ENCODE measurements at regions not wholly inside any gene's neighbourhood (a gene's known extent, or its start where the extent isn't known, plus 50 kb on each side); places are given as distances from the start of the nearest gene placed in this dataset.

DNA sequence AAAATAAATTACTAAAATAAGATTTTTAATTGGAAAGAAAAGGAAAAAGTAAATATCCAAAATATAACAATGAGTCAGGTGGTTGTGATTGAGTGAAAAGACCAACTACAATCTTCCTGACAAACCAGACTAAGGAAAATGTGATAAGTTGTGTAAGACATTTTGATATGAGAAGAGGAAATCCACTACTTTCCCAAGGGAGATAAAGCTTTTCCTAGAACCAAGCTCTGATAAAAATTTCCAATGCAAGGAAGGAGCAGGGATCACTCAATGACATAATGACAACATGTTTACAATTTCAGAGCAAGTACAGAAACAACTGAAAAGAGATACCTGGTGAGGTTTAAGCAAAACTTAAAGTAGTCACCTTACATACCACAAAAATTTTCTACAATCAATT is 305.1 kb upstream of the RASGEF1B start:
- H3K36me3 ChIP-seq (replicated peaks in 1 of 2; ENCODE audit: control extremely low read depth in 1 of 2, control insufficient read depth in 1 of 2, extremely low read depth in 1 of 2, insufficient read depth in 2 of 2, low read length in 1 of 2) = no peaks in the 10 kb centered on the region
- no peak overlapping the region for H3K4me3 ChIP-seq (ENCODE audit: control extremely low read depth in 1 of 5, extremely low read depth in 1 of 5, insufficient read depth in 1 of 5, low read depth in 2 of 5, low read length in 4 of 5)
- no peaks in the 10 kb centered on the region for H3K27me3 ChIP-seq (replicated peaks in 1 of 4; ENCODE audit: control extremely low read depth in 1 of 4, control insufficient read depth in 3 of 4, insufficient read depth in 4 of 4, low read length in 3 of 4)
- DNase-seq (no peak), ATAC-seq (ENCODE audit: low read depth) (no peak)
- no peak overlapping the region for H3K9ac ChIP-seq (ENCODE audit: low read length)
- Mint-ChIP-seq H3K9me3 (ENCODE audit: insufficient read depth) (no peaks in the 10 kb centered on the region), H3K27me3 (no peaks in the 10 kb centered on the region), H3K27ac (no peak overlapping the region), H3K4me3 (no peak overlapping the region), H3K4me1 (peaks cover under 1% of the 10 kb centered on the region)
- no peaks in the 10 kb centered on the region for H3K4me1 ChIP-seq (ENCODE audit: control insufficient read depth in 2 of 2, insufficient read depth in 2 of 2, low read length in 2 of 2)
- H3K9me3 ChIP-seq (ENCODE audit: control extremely low read depth in 1 of 3, control insufficient read depth in 2 of 3, insufficient read depth in 1 of 3, low read length in 2 of 3) = no peaks in the 10 kb centered on the region
- H3K27ac ChIP-seq (ENCODE audit: low read length in 2 of 2) = no peak overlapping the region
- no peak for TF ChIP-seq CTCF (IDR thresholded peaks at IDR 0.05)
- no peak for TF ChIP-seq EZH2 (IDR thresholded peaks at IDR 0.05; ENCODE audit: borderline replicate concordance, insufficient read depth, low read depth, low read length, poor library complexity, severe bottlenecking)
- H3K79me2 ChIP-seq (ENCODE audit: control insufficient read depth, insufficient read depth, low read length) = no peaks in the 10 kb centered on the region
- no peak overlapping the region for H3K4me2 ChIP-seq (replicated peaks; ENCODE audit: low read depth, low read length, poor library complexity, severe bottlenecking)
- H4K20me1 ChIP-seq (ENCODE audit: control insufficient read depth, insufficient read depth, low read length, poor library complexity, severe bottlenecking) = no peaks in the 10 kb centered on the region
- POLR2A ChIA-PET = no interaction called here
- CTCF ChIA-PET = interaction anchor here (1.0 to 1.4 kb wide), 2 partner anchors 12 to 18 kb away, joined by 3 read pairs; no protein-coding TSS in a partner anchor
- H2AFZ ChIP-seq (ENCODE audit: insufficient read depth, low read depth, low read length, poor library complexity, severe bottlenecking) = no peak overlapping the region
- intact Hi-C loops (cut with micrococcal nuclease) = loop anchor here (5.0 kb wide), 1 partner anchor 36 kb away; no protein-coding TSS in a partner anchor

DNA sequence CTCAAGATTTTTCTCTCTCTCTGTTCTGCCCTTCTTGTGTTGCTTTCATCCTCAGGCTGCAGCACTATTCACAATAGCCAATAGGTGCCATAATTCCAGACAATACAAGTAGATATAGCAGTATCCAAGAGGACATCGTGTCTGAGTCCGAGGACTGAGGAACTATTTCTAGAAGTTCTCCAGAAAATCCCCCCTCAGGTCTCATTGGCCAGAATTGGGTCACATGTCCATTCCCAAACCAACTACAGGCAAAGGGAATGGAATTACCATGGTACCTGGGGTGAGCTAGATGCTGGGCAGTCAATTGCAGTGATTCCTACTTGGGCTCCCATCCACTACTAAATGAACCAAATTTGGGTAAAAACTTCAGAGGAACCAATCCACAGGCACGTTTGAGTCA is 301.9 kb upstream of the RASGEF1B start:
- no peak overlapping the region for H3K27ac ChIP-seq (ENCODE audit: low read length in 2 of 2)
- H3K9me3 ChIP-seq (ENCODE audit: control extremely low read depth in 1 of 3, control insufficient read depth in 2 of 3, insufficient read depth in 1 of 3, low read length in 2 of 3) = no peaks in the 10 kb centered on the region
- intact Hi-C loops (cut with micrococcal nuclease) = no loop called here
- H2AFZ ChIP-seq (ENCODE audit: insufficient read depth, low read depth, low read length, poor library complexity, severe bottlenecking) = no peak overlapping the region
- H3K4me3 Mint-ChIP-seq = no peak overlapping the region
- no peaks in the 10 kb centered on the region for H3K27me3 Mint-ChIP-seq
- no CpG with 5 or more reads among the region's 3 CpGs for WGBS (ENCODE audit: insufficient coverage)
- DNase-seq (no peak), ATAC-seq (ENCODE audit: low read depth) (no peak)
- no peak overlapping the region for H3K4me2 ChIP-seq (replicated peaks; ENCODE audit: low read depth, low read length, poor library complexity, severe bottlenecking)
- no peaks in the 10 kb centered on the region for H3K79me2 ChIP-seq (ENCODE audit: control insufficient read depth, insufficient read depth, low read length)
- POLR2A ChIA-PET = no interaction called here
- CTCF ChIA-PET = interaction anchor here (0.5 kb wide), 1 partner anchor 484 kb away, joined by 4 read pairs; no protein-coding TSS in a partner anchor
- no peaks in the 10 kb centered on the region for H4K20me1 ChIP-seq (ENCODE audit: control insufficient read depth, insufficient read depth, low read length, poor library complexity, severe bottlenecking)
- TF ChIP-seq CTCF (IDR thresholded peaks at IDR 0.05) (no peak), EZH2 (IDR thresholded peaks at IDR 0.05; ENCODE audit: borderline replicate concordance, insufficient read depth, low read depth, low read length, poor library complexity, severe bottlenecking) (no peak)
- H3K9me3 Mint-ChIP-seq (ENCODE audit: insufficient read depth) = no peaks in the 10 kb centered on the region
- no peak overlapping the region for H3K27ac Mint-ChIP-seq
- no peaks in the 10 kb centered on the region for H3K4me1 ChIP-seq (ENCODE audit: control insufficient read depth in 2 of 2, insufficient read depth in 2 of 2, low read length in 2 of 2)
- H3K4me3 ChIP-seq (ENCODE audit: control extremely low read depth in 1 of 5, extremely low read depth in 1 of 5, insufficient read depth in 1 of 5, low read depth in 2 of 5, low read length in 4 of 5) = no peak overlapping the region
- peaks cover 2% of the 10 kb centered on the region for H3K4me1 Mint-ChIP-seq
- H3K36me3 ChIP-seq (replicated peaks in 1 of 2; ENCODE audit: control extremely low read depth in 1 of 2, control insufficient read depth in 1 of 2, extremely low read depth in 1 of 2, insufficient read depth in 2 of 2, low read length in 1 of 2) = no peaks in the 10 kb centered on the region
- H3K27me3 ChIP-seq (replicated peaks in 1 of 4; ENCODE audit: control extremely low read depth in 1 of 4, control insufficient read depth in 3 of 4, insufficient read depth in 4 of 4, low read length in 3 of 4) = no peaks in the 10 kb centered on the region
- H3K9ac ChIP-seq (ENCODE audit: low read length) = no peak overlapping the region
